ENCODE measurements at regions not wholly inside any gene's neighbourhood (a gene's known extent, or its start where the extent isn't known, plus 50 kb on each side); places are given as distances from the start of the nearest gene placed in this dataset.
"Not testable (repeated sequence)": the region's sequence is repeated elsewhere in the genome, so short reads cannot be mapped to it uniquely, and the experiment has no call there.

DNA sequence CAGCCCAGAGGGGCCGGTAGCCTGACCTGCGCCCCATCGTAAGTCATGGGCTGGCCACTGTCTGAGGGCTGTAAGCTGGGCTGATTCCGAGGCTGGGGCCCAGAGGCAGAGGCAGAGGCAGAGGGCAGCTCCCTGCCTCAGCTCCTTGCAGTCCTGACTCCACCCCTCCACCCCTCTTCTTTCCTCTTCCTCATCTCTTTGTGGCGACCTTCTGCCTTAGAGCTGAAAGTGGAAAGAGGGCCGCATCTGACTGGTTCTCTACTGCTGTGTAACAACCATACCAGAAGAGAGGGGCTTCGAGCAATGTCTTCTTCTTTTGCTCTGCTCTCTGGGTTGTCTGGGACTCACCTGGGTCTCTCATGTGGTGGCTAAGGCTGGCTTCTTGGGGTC lies 179.1 kb downstream of the RPS24 start:
- in situ Hi-C loops (cut with MboI; ENCODE audit: low sequenced_read_pairs) = no loop called here
- DNase-seq (ENCODE audit: low spot score in 2 of 2) = no peak
- Histone ChIP-seq H3K4me3 (no peak overlapping the region), H3K36me3 (replicated peaks) (no peaks in the 10 kb centered on the region), H3K4me1 (no peaks in the 10 kb centered on the region), H3K27me3 (ENCODE audit: low read depth) (peaks cover 3% of the 10 kb centered on the region; the same call in 1 of the 2 replicates), H3K9me3 (no peaks in the 10 kb centered on the region)

DNA sequence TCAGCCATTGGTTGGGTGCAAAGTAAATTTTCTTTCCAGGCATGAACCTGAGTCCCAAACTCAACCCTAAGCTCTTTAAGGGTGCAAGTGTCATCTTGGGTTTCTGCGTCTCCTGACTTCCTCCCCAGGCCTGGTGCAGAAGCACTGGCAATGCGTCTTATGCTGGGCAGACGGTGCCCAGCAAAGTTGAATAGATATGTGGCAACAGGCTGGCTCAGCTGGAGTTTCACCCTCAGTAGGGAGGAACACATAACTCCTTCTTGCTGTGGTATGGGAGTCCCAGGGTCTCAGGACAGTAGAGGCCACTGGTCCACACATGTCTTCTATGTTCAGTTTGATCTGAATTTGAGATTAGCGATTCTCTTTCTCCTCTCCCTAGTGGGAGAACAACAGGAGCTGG lies 181.3 kb downstream of the RPS24 start:
- Histone ChIP-seq H3K4me3 (no peak overlapping the region), H3K9me3 (no peaks in the 10 kb centered on the region), H3K36me3 (replicated peaks) (no peaks in the 10 kb centered on the region), H3K4me1 (no peaks in the 10 kb centered on the region), H3K27me3 (ENCODE audit: low read depth) (peaks cover 3% of the 10 kb centered on the region; the same call in 1 of the 2 replicates)
- DNase-seq (ENCODE audit: low spot score in 2 of 2) = no peak
- in situ Hi-C loops (cut with MboI; ENCODE audit: low sequenced_read_pairs) = no loop called here

DNA sequence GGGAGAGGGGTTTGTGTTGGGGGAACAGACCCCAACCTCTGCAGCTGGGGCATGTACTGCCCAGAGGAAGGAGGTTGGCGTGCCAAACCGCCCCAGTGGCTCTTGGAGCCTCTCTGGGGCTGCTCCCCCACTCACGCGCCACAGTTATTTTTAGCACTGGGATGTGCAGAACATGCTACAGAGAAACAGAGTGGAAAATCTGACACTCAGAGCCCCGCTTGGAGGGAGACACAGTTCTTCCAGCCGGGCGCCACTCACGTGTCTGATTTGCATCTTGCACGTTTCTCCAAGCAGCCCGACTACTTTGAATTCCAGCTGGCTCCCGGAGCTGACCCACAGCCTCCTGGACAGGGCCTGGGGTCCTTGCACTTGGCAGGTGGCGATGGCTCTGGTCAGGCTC lies 182.0 kb downstream of the RPS24 start:
- in situ Hi-C loops (cut with MboI; ENCODE audit: low sequenced_read_pairs) = no loop called here
- H3K9me3 ChIP-seq = no peaks in the 10 kb centered on the region
- H3K36me3 ChIP-seq (replicated peaks) = no peaks in the 10 kb centered on the region
- no peak overlapping the region for H3K4me3 ChIP-seq
- no peak for DNase-seq (ENCODE audit: low spot score in 2 of 2)
- peaks cover 3% of the 10 kb centered on the region; the same call in 1 of the 2 replicates for H3K27me3 ChIP-seq (ENCODE audit: low read depth)
- H3K4me1 ChIP-seq = no peaks in the 10 kb centered on the region

DNA sequence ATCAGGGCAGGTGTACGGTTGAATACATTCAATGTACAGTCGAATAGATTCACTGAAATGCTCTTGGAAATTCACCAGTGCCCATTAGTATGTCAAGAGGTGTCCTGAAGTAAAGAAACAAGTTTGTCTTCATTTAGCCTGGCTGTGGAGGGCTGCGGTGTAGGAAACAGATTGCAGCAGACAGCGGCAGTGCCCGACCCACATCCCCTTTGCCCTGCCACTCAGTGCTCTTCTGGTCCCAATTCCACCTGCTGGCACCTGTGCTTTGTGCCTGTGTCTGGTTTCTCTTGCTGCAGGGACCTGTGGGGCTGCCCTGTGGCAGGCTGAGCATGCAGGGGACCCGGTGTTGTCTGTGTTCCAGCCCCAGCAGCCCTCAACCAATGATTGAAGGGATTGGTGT lies 183.7 kb downstream of the RPS24 start:
- H3K36me3 ChIP-seq (replicated peaks) = no peaks in the 10 kb centered on the region
- peaks cover 3% of the 10 kb centered on the region; the same call in 1 of the 2 replicates for H3K27me3 ChIP-seq (ENCODE audit: low read depth)
- no peaks in the 10 kb centered on the region for H3K9me3 ChIP-seq
- no peak overlapping the region for H3K4me3 ChIP-seq
- DNase-seq (ENCODE audit: low spot score in 2 of 2) = no peak
- in situ Hi-C loops (cut with MboI; ENCODE audit: low sequenced_read_pairs) = no loop called here
- H3K4me1 ChIP-seq = no peaks in the 10 kb centered on the region

DNA sequence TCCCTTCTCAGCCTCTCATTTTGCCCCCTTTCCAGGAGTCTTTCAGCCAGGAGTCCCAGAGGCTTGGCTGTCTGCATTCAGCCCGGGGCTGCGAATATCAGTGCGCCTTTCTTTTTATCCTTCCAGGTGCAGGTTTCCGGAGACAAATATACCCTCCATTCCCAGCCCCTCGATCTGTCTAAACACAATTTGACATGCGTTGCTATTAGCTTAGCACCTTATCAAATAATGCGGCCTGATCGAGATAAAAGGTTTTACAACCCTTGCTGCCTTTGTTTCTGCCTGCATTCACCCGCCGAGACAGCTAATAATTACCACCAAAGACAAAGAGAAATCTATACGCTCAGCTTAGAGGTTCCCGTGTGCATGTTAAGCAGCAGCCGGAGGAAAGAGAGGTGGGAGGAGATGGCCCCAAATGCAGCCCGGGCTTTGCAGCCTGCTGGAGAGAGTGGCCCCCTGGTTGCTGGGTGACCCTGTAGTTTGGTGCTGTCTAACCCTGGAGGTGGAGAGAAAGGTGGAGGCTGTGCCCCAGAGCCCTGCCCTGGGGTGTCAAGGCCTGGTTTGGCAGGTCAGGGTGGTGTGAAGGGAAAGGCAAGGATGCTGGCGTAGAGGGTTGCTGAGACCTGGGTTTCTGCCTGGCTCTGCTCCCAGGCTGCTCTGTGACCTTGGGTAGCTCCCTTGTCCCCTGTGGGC lies 185.3 kb downstream of the RPS24 start:
- Histone ChIP-seq H3K36me3 (replicated peaks) (no peaks in the 10 kb centered on the region), H3K4me1 (no peaks in the 10 kb centered on the region), H3K4me3 (no peak overlapping the region), H3K27me3 (ENCODE audit: low read depth) (peaks cover 3% of the 10 kb centered on the region; the same call in 1 of the 2 replicates), H3K9me3 (no peaks in the 10 kb centered on the region)
- in situ Hi-C loops (cut with MboI; ENCODE audit: low sequenced_read_pairs) = no loop called here
- DNase-seq (ENCODE audit: low spot score in 2 of 2) = no peak

DNA sequence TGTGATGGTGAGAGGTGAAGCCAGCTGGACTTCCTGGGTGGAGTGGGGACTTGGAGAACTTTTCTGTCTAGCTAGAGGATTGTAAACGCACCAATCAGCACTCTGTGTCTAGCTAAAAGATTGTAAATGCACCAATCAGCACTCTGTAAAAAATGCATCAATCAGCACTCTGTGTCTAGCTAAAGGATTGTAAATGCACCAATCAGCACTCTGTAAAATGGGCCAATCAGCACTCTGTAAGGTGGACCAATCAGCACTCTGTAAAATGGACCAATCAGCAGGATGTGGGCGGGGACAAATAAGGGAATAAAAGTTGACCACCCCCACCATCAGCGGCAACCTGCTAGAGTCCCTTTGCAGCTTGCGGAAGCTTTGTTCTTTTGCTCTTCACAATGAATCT lies 185.9 kb downstream of the RPS24 start:
- in situ Hi-C loops (cut with MboI; ENCODE audit: low sequenced_read_pairs); H3K4me1 ChIP-seq; H3K4me3 ChIP-seq; H3K27me3 ChIP-seq (ENCODE audit: low read depth); H3K36me3 ChIP-seq (replicated peaks); DNase-seq (ENCODE audit: low spot score in 2 of 2); H3K9me3 ChIP-seq: not testable (repeated sequence)

DNA sequence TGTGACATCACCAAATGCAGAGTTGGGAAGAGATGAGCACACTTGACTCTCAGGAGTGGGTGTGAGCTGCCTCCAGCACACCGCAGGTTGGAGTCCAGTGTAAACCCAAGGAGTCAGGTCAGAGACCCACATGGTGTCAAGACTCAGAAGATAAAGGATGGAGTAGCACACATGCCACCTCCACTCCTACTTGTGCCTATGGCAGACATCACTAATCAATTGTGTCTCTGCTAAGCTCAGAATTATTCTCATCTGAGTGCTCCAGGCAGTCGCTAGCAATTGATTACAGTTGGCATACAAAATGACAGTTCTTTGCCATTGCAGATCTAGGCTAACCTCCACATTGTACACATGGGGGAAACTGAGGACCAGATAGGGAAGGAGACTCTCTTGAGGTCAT lies 187.1 kb downstream of the RPS24 start:
- Histone ChIP-seq H3K9me3 (no peaks in the 10 kb centered on the region), H3K27me3 (ENCODE audit: low read depth) (peaks cover 3% of the 10 kb centered on the region; the same call in 1 of the 2 replicates), H3K4me1 (no peaks in the 10 kb centered on the region), H3K4me3 (no peak overlapping the region), H3K36me3 (replicated peaks) (no peaks in the 10 kb centered on the region)
- in situ Hi-C loops (cut with MboI; ENCODE audit: low sequenced_read_pairs) = no loop called here
- no peak for DNase-seq (ENCODE audit: low spot score in 2 of 2)

DNA sequence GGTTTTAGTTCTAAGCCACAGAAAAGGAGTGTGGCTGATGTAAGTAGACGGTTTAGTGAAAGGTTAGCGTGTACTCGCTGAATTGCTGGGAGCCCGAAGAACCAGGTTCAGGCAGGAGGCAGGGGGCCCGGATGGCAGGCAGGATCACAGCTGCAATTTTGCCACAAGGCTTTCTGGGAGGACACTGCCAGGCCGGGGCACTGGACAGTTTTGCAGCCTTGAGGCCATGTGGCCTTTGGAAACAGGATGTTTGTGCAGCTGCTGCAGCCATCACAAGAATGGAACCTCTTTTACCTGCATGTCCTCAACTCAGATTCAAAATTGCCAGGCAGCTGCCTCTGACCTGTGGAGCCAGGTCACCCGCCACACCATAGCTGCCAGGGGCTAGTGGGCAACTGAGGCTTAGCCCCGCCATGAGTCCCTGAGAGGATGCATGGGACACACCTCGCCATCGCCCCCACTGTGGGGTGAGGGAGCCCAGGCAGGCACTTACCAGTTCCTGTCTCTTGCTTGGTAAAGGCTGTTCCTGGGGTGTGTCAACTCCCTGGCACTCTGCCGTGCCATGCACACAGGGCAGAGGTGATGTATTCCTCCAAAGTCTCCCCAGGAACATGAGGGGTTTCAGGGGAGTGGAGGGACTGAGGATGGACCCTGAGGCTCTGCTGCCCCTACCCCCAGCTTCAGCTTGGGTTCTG lies 188.6 kb downstream of the RPS24 start:
- no peaks in the 10 kb centered on the region for H3K36me3 ChIP-seq (replicated peaks)
- H3K4me1 ChIP-seq = no peaks in the 10 kb centered on the region
- no peak for DNase-seq (ENCODE audit: low spot score in 2 of 2)
- in situ Hi-C loops (cut with MboI; ENCODE audit: low sequenced_read_pairs) = no loop called here
- no peaks in the 10 kb centered on the region for H3K9me3 ChIP-seq
- H3K27me3 ChIP-seq (ENCODE audit: low read depth) = no peaks in the 10 kb centered on the region
- no peak overlapping the region for H3K4me3 ChIP-seq

DNA sequence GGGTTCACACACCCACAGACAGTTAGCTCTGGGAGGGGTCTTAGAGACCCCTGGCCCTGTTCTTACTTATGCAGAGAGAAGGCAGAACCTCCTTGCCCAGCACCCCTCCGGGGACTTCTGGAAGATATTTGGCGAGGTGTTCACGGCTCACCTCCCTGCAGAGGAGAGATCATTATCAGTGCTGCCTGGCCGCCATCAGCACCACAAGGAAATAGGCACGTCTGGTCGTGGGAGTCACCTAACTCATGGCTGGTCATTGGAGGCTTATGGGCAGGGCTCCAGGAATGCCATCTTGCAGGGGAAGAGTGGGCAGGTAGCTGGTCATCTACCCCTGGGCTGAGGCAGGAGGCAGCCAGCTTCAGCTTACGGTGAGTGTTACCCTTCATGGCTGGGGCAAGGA lies 189.4 kb downstream of the RPS24 start:
- no peaks in the 10 kb centered on the region for H3K9me3 ChIP-seq
- DNase-seq (ENCODE audit: low spot score in 2 of 2) = no peak
- H3K4me3 ChIP-seq = no peak overlapping the region
- in situ Hi-C loops (cut with MboI; ENCODE audit: low sequenced_read_pairs) = no loop called here
- no peaks in the 10 kb centered on the region for H3K27me3 ChIP-seq (ENCODE audit: low read depth)
- no peaks in the 10 kb centered on the region for H3K4me1 ChIP-seq
- H3K36me3 ChIP-seq (replicated peaks) = no peaks in the 10 kb centered on the region

DNA sequence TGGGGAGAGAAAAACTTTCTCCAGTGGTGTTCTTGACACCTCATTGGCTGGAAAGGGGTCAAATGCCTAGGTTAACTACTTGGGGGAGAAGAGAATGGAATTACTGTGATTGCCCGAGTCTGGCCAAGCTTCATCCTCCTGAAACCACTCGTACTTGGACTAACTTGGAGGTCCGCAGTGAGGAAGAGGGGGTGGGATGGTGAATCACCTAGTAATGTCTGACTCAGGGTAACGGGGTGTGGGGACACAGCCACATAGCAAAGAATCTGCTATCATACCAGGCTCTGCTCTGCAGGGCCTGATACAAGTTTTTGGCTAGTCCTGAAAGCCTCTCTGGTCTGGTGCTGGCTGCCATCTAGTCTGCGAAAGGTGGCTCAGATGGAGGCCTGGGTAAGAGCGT lies 190.9 kb downstream of the RPS24 start:
- Histone ChIP-seq H3K36me3 (replicated peaks) (no peaks in the 10 kb centered on the region), H3K9me3 (no peaks in the 10 kb centered on the region), H3K4me3 (no peak overlapping the region), H3K27me3 (ENCODE audit: low read depth) (no peaks in the 10 kb centered on the region), H3K4me1 (no peaks in the 10 kb centered on the region)
- in situ Hi-C loops (cut with MboI; ENCODE audit: low sequenced_read_pairs) = no loop called here
- no peak for DNase-seq (ENCODE audit: low spot score in 2 of 2)

DNA sequence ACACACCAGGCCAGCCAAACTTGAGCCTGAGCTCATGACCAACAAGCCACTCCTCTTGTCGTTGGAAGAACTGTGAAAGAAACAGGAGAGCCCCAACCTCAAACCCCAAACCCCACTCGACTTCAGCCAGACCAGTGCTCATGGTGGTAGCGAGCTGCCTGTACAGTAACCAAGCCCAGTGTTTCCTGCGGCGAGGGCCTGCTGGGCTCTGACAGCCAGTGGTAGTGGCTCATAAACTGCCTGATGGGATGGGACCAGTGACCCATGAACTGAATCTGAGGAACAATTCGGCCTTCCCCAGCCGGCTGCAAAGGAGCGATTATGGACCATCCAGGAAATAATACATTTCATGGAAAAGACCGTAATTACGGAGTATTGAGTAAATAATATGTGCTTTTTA lies 191.9 kb downstream of the RPS24 start:
- no peak overlapping the region for H3K4me3 ChIP-seq
- H3K4me1 ChIP-seq = no peaks in the 10 kb centered on the region
- in situ Hi-C loops (cut with MboI; ENCODE audit: low sequenced_read_pairs) = no loop called here
- H3K27me3 ChIP-seq (ENCODE audit: low read depth) = no peaks in the 10 kb centered on the region
- no peaks in the 10 kb centered on the region for H3K9me3 ChIP-seq
- no peak for DNase-seq (ENCODE audit: low spot score in 2 of 2)
- H3K36me3 ChIP-seq (replicated peaks) = no peaks in the 10 kb centered on the region

DNA sequence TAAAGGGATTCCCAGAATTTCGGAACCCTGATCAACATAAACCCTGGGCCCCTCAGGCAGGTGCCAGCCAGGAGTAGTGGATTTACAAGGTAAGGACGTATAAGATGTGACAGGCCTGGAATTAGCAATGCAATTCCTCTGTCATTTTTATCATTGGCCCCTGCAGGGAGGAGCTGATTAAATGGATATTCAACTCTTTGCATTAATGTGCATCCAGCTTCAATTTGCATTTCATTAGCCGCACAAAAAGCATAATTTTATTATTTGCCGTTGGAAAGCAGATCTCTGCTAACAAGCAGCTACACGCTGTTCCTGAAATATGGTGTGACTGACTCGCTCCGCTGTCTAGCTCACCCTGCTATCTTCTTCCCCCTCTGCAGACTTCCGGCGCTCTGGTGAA lies 195.8 kb downstream of the RPS24 start:
- in situ Hi-C loops (cut with MboI; ENCODE audit: low sequenced_read_pairs) = no loop called here
- no peaks in the 10 kb centered on the region; the same call in 1 of the 2 replicates for H3K27me3 ChIP-seq (ENCODE audit: low read depth)
- no peak overlapping the region for H3K4me3 ChIP-seq
- no peaks in the 10 kb centered on the region for H3K36me3 ChIP-seq (replicated peaks)
- no peak for DNase-seq (ENCODE audit: low spot score in 2 of 2)
- H3K9me3 ChIP-seq = no peaks in the 10 kb centered on the region
- no peaks in the 10 kb centered on the region for H3K4me1 ChIP-seq

DNA sequence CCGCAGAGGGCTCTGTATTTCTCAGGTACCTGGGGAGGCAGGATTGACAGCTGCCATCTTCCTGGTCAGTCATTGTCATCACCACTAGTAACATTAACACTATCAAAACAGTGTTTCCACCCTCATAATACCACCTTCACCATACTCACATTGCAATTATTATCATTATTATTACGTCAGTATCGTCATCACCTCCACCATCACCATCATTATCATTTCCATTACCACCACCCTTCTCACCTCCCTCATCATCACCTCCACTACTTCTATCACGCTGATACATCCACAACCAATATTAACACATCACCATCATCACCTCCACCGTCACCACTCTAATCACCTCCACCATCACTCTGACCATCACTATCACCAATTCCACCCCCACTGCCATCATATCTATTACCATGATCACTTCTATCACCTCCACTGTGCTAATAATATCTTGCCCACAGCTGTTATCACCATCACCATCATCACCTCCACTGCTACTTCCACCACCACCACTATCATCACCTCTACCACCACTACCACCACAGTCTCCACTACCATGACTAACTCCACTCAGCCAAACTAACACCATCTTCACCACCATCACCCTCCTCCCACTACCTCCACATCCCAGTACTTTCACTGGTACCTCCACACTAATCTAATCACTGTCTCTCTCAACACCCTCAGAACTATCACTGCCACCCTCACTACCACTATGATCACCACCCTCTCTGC lies 196.4 kb downstream of the RPS24 start:
- no peak for DNase-seq (ENCODE audit: low spot score in 2 of 2)
- no peaks in the 10 kb centered on the region for H3K36me3 ChIP-seq (replicated peaks)
- in situ Hi-C loops (cut with MboI; ENCODE audit: low sequenced_read_pairs) = no loop called here
- no peaks in the 10 kb centered on the region for H3K4me1 ChIP-seq
- no peaks in the 10 kb centered on the region for H3K9me3 ChIP-seq
- no peaks in the 10 kb centered on the region; the same call in 1 of the 2 replicates for H3K27me3 ChIP-seq (ENCODE audit: low read depth)
- H3K4me3 ChIP-seq = no peak overlapping the region

DNA sequence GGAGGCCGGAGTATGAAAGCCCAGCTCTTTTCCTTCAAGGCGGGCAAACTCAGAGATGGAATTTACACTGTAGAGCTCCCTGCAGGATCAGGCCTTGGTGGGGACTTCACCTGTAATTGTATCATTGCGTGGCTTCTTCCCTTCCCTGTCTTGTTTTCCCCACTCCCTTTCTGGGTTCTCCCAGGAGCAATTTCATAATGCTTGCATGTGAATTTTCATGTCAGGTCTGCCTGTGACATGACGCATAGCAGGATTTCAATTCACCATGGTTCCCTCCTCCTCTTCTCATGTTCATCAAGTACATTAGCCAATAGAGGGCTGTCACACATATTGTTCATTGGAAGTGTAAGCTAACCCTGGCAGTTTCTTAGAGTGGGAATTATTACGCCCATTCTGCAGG lies 197.7 kb downstream of the RPS24 start:
- no peak for DNase-seq (ENCODE audit: low spot score in 2 of 2)
- no peak overlapping the region for H3K4me3 ChIP-seq
- no peaks in the 10 kb centered on the region for H3K36me3 ChIP-seq (replicated peaks)
- no peaks in the 10 kb centered on the region for H3K4me1 ChIP-seq
- no peaks in the 10 kb centered on the region for H3K9me3 ChIP-seq
- no peaks in the 10 kb centered on the region; the same call in 1 of the 2 replicates for H3K27me3 ChIP-seq (ENCODE audit: low read depth)
- in situ Hi-C loops (cut with MboI; ENCODE audit: low sequenced_read_pairs) = no loop called here

All from HAP-1 (cell line).